ENCODE measurements at regions not wholly inside any gene's neighbourhood (a gene's known extent, or its start where the extent isn't known, plus 50 kb on each side); places are given as distances from the start of the nearest gene placed in this dataset.

DNA sequence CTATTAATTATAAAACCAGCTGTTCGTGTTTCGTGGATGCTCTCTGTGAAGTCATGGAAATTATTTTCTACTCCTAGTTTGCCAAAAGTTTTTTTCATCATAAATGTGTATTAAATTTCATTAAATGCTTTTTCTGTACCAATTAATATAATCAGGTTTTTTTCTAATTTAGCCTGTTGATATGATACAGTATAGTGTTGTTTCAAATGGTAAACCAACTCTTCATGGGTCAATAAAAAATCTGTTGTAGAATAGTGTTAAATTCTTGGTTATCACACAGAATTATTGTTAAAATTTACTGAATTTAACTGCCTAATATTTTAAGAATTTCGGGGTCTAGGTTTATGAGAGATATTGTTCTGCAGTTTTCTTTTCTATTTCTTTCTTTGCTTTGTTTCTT lies 505.9 kb upstream of the MANEA start:
- Histone ChIP-seq H3K36me3 (ENCODE audit: control insufficient read depth, insufficient read depth, low read length) (no peaks in the 10 kb centered on the region), H3K4me3 (ENCODE audit: insufficient read depth, low read depth, low read length, poor library complexity, severe bottlenecking) (no peak overlapping the region), H3K27me3 (replicated peaks; ENCODE audit: control insufficient read depth, insufficient read depth, low read length, poor library complexity, severe bottlenecking) (no peaks in the 10 kb centered on the region), H3K4me1 (ENCODE audit: control insufficient read depth, insufficient read depth, low read length, poor library complexity, severe bottlenecking) (no peaks in the 10 kb centered on the region), H3K9me3 (ENCODE audit: control insufficient read depth, low read length) (no peaks in the 10 kb centered on the region), H3K27ac (ENCODE audit: insufficient read depth, low read length, poor library complexity, severe bottlenecking) (no peak overlapping the region)
- no peak for DNase-seq

DNA sequence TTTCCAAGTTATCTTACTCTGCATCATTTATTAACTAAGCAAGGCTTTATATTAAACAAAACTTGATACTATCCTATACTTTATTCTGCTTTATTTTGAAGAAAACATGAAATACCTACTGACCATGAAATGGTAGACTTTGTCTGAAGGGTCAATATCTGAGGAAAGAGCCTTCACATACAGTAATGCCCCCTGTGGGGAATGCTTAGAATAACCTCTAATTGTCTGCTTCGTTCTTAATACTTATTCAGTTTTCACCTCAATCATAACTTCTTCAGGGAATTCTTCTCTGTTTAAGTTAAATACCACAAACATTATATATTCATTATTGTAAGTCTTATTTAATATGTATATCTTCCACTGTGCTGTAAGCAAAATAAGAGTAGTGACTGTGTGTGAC lies 498.9 kb upstream of the MANEA start:
- DNase-seq = no peak
- Histone ChIP-seq H3K4me1 (ENCODE audit: control insufficient read depth, insufficient read depth, low read length, poor library complexity, severe bottlenecking) (no peaks in the 10 kb centered on the region), H3K9me3 (ENCODE audit: control insufficient read depth, low read length) (no peaks in the 10 kb centered on the region), H3K27me3 (replicated peaks; ENCODE audit: control insufficient read depth, insufficient read depth, low read length, poor library complexity, severe bottlenecking) (no peaks in the 10 kb centered on the region), H3K27ac (ENCODE audit: insufficient read depth, low read length, poor library complexity, severe bottlenecking) (no peak overlapping the region), H3K36me3 (ENCODE audit: control insufficient read depth, insufficient read depth, low read length) (no peaks in the 10 kb centered on the region), H3K4me3 (ENCODE audit: insufficient read depth, low read depth, low read length, poor library complexity, severe bottlenecking) (no peak overlapping the region)

DNA sequence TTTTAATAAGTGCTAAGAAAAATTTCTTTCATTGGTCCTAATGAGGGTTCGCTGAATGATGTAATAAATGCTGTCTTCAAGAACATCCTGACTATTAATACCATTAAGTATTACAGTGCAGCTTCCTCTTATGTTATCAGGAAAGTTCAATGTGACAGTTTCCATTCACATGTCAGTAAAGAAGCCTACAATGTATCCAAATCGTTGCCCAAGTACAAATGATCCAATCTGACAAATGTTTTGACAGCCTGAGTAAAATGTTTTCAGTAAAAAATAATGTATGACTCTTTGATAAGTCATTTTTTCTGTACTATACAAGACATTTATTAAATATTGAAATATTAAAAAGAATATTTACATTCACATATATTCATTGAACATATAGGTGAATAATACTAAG lies 496.1 kb upstream of the MANEA start:
- Histone ChIP-seq H3K27me3 (replicated peaks; ENCODE audit: control insufficient read depth, insufficient read depth, low read length, poor library complexity, severe bottlenecking) (no peaks in the 10 kb centered on the region), H3K36me3 (ENCODE audit: control insufficient read depth, insufficient read depth, low read length) (no peaks in the 10 kb centered on the region), H3K9me3 (ENCODE audit: control insufficient read depth, low read length) (no peaks in the 10 kb centered on the region), H3K4me3 (ENCODE audit: insufficient read depth, low read depth, low read length, poor library complexity, severe bottlenecking) (no peak overlapping the region), H3K4me1 (ENCODE audit: control insufficient read depth, insufficient read depth, low read length, poor library complexity, severe bottlenecking) (no peaks in the 10 kb centered on the region), H3K27ac (ENCODE audit: insufficient read depth, low read length, poor library complexity, severe bottlenecking) (no peak overlapping the region)
- DNase-seq = no peak

DNA sequence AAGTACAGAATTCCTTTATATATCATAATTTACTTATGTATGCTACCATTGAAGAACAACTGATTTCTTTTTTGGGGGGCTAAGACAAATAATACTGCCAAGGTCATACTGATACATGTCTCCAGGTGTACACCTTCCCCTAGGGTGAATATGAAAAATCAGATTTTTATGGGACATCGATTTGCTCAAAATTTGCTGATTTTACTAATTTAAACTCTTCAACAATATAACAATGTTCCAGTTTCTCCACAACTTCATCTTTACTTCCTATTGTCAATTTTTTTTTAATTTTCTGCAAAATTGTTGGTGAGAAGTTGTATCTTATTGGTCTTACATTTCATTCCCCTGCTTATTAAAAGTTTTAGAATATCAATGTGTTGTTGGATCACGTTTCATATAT lies 495.4 kb upstream of the MANEA start:
- H3K4me3 ChIP-seq (ENCODE audit: insufficient read depth, low read depth, low read length, poor library complexity, severe bottlenecking) = no peak overlapping the region
- no peaks in the 10 kb centered on the region for H3K36me3 ChIP-seq (ENCODE audit: control insufficient read depth, insufficient read depth, low read length)
- H3K9me3 ChIP-seq (ENCODE audit: control insufficient read depth, low read length) = no peaks in the 10 kb centered on the region
- no peak overlapping the region for H3K27ac ChIP-seq (ENCODE audit: insufficient read depth, low read length, poor library complexity, severe bottlenecking)
- H3K4me1 ChIP-seq (ENCODE audit: control insufficient read depth, insufficient read depth, low read length, poor library complexity, severe bottlenecking) = no peaks in the 10 kb centered on the region
- no peaks in the 10 kb centered on the region for H3K27me3 ChIP-seq (replicated peaks; ENCODE audit: control insufficient read depth, insufficient read depth, low read length, poor library complexity, severe bottlenecking)
- no peak for DNase-seq

DNA sequence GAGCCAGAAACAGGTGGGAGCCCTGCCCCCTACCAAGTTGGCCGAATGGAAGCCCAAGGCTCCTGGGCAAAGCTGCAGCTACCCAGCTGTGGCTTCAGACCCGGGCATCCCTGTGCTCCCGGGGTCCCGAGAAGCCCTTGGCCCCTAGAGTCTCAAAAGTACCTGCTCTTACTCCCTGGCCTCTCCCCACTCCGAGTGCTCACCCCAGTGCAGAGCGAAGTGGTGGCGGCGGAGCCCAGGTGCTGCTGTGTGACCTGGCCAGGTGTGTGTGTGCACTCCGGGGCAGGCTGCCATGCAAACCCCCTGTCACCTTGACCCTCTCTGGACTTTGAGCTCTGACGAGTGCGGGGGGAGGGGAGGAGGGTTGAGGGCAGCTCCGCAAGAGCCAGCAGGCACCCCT lies 493.8 kb upstream of the MANEA start:
- H3K27ac ChIP-seq (ENCODE audit: insufficient read depth, low read length, poor library complexity, severe bottlenecking) = no peak overlapping the region
- no peak for DNase-seq
- no peak overlapping the region for H3K4me3 ChIP-seq (ENCODE audit: insufficient read depth, low read depth, low read length, poor library complexity, severe bottlenecking)
- no peaks in the 10 kb centered on the region for H3K27me3 ChIP-seq (replicated peaks; ENCODE audit: control insufficient read depth, insufficient read depth, low read length, poor library complexity, severe bottlenecking)
- no peaks in the 10 kb centered on the region for H3K36me3 ChIP-seq (ENCODE audit: control insufficient read depth, insufficient read depth, low read length)
- no peaks in the 10 kb centered on the region for H3K9me3 ChIP-seq (ENCODE audit: control insufficient read depth, low read length)
- no peaks in the 10 kb centered on the region for H3K4me1 ChIP-seq (ENCODE audit: control insufficient read depth, insufficient read depth, low read length, poor library complexity, severe bottlenecking)

DNA sequence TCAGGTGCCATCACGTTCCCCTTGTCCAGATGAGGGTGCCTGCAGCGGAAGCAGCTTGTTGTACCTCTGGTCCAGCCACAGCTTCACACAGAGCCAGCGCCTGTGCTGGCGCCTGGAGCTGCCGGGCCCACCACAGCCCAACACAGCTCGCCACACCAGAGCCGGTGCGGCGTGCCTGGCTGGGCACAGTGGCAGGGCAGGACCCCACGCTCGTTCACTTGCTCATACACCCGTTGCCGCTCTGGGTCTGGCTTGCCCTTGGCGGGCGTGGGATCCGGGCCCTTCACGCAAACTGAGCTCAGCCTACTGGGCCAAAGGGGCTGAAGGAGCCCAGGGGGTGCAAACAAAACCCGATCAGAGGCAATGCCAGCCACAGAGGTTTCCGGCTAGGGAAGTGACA lies 492.5 kb upstream of the MANEA start:
- no peak for DNase-seq
- no peaks in the 10 kb centered on the region for H3K36me3 ChIP-seq (ENCODE audit: control insufficient read depth, insufficient read depth, low read length)
- H3K4me1 ChIP-seq (ENCODE audit: control insufficient read depth, insufficient read depth, low read length, poor library complexity, severe bottlenecking) = no peaks in the 10 kb centered on the region
- H3K27ac ChIP-seq (ENCODE audit: insufficient read depth, low read length, poor library complexity, severe bottlenecking) = no peak overlapping the region
- H3K27me3 ChIP-seq (replicated peaks; ENCODE audit: control insufficient read depth, insufficient read depth, low read length, poor library complexity, severe bottlenecking) = no peaks in the 10 kb centered on the region
- H3K4me3 ChIP-seq (ENCODE audit: insufficient read depth, low read depth, low read length, poor library complexity, severe bottlenecking) = no peak overlapping the region
- no peaks in the 10 kb centered on the region for H3K9me3 ChIP-seq (ENCODE audit: control insufficient read depth, low read length)

DNA sequence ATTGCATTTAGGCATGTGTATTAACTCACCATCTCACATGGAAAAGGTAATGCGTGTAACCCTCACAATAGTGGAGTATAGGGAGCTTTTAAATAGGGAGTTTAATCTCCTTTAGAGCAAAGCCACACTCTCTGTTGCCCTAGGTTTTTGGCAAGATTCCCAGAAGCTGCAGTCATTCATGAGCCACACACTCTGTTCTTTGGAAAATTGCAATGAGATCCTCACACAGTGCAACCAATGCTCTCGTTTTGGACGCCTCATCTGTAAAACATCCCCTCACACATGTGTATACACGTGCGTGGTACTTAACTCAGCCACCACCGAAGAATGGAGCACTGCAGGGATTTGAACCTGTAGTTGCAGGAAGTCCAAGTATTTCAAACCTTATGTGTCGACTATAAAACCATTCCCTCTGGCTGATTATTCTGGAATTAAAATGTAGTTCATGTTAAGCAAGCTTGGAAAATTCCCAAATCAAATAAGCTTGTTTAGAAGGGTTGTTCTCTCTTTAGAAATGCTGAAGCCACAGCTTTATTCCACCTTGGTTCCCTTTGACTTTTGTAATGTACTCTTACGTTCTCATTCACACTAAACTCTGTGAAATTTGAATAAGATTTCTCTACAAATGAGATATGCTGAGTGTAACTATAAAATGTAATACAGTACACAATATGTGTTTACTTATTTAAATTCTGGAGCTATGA lies 489.8 kb upstream of the MANEA start:
- Histone ChIP-seq H3K4me1 (ENCODE audit: control insufficient read depth, insufficient read depth, low read length, poor library complexity, severe bottlenecking) (no peaks in the 10 kb centered on the region), H3K36me3 (ENCODE audit: control insufficient read depth, insufficient read depth, low read length) (no peaks in the 10 kb centered on the region), H3K27ac (ENCODE audit: insufficient read depth, low read length, poor library complexity, severe bottlenecking) (no peak overlapping the region), H3K9me3 (ENCODE audit: control insufficient read depth, low read length) (no peaks in the 10 kb centered on the region), H3K27me3 (replicated peaks; ENCODE audit: control insufficient read depth, insufficient read depth, low read length, poor library complexity, severe bottlenecking) (no peaks in the 10 kb centered on the region), H3K4me3 (ENCODE audit: insufficient read depth, low read depth, low read length, poor library complexity, severe bottlenecking) (no peak overlapping the region)
- no peak for DNase-seq

DNA sequence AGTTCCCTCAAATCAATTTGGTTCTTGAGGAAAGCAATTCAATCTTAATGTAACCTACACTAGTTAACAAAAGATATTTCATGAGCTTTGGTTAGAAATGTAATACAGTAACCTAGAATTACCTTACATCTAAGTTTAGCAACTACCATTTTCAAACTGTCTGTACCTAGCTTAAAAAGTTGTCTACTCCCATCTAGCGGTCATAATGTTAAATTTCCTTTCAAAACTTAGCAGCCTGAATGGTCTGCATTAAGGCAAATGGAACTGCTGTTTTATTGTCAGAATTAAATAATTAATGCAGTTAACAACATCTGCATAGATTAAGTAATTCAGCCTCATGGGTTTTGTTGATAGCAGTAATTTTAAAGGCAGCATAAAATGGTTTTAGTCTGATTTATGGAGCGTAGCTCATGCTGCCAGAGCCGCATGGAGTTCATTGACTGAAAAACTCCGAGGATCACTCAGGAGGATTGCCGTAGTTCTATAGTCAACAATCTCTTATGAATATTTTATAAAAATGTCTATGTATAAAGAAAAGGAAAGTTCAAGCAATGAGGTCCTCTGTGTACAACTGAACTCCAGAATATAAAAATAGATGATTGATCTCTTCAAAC lies 485.4 kb upstream of the MANEA start:
- no peaks in the 10 kb centered on the region for H3K36me3 ChIP-seq (ENCODE audit: control insufficient read depth, insufficient read depth, low read length)
- DNase-seq = no peak
- no peaks in the 10 kb centered on the region for H3K4me1 ChIP-seq (ENCODE audit: control insufficient read depth, insufficient read depth, low read length, poor library complexity, severe bottlenecking)
- H3K27ac ChIP-seq (ENCODE audit: insufficient read depth, low read length, poor library complexity, severe bottlenecking) = no peak overlapping the region
- no peaks in the 10 kb centered on the region for H3K9me3 ChIP-seq (ENCODE audit: control insufficient read depth, low read length)
- no peak overlapping the region for H3K4me3 ChIP-seq (ENCODE audit: insufficient read depth, low read depth, low read length, poor library complexity, severe bottlenecking)
- no peaks in the 10 kb centered on the region for H3K27me3 ChIP-seq (replicated peaks; ENCODE audit: control insufficient read depth, insufficient read depth, low read length, poor library complexity, severe bottlenecking)

DNA sequence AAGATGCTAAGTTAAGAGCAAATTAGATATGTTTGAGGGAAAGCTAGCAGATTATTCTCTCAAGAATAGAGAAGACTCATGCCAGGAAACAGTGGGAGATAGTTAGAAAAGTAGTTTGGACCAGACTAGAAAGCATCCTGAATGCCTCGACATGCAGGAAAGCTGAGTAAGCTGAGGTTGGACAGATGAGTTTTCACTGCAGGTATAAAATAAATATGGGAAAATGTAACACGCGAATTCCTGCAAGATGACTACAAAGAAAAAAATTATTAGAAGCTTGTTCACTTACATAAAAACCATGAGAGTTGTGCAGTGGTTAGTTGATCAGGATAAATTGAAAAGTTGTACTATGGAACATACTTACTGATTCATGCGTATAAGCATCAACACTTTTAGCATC lies 484.2 kb upstream of the MANEA start:
- DNase-seq = no peak
- no peak overlapping the region for H3K4me3 ChIP-seq (ENCODE audit: insufficient read depth, low read depth, low read length, poor library complexity, severe bottlenecking)

DNA sequence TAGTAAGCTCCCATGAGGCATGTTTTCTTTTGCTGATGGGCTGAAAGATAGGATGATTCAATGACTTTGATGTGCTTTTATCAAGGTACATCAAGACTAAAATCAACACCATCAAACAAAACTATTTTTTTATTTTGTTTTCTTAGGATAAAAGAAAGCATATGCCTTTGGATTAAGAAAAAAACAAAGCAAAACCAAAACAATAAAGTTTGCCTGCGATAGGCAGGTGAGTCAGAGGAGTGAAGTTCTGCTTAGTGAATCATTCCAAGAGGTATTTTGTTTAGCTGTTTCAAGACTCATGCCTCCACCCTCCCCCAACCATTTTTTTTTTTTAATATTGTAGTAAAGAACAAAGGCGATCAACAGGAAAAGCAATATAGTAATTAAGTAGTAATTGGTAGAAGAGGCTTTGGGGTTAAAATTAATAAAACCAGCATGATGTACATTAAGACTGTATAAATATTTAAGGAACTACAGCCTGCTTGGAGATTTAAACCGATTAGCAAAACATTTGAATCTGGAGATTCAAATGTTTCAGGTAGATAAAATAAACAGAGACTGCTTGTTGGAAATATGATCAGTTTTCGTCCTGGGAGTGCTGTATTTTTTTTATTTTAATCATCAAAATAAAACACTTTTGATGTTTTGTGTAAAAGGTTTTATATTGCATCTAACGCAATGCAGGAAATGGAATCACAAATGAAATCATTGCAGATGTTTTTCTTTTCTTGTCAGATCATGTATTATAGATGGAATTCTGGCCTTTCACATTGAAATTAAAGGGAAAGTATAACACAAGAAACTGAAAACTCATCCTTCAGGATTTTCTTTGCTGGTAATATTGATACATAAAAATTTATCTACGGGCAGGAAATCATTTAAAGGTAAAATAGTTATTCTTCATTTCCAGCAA lies 482.3 kb upstream of the MANEA start:
- H3K36me3 ChIP-seq (ENCODE audit: control insufficient read depth, insufficient read depth, low read length) = no peaks in the 10 kb centered on the region
- no peaks in the 10 kb centered on the region for H3K9me3 ChIP-seq (ENCODE audit: control insufficient read depth, low read length)
- H3K4me3 ChIP-seq (ENCODE audit: insufficient read depth, low read depth, low read length, poor library complexity, severe bottlenecking) = no peak overlapping the region
- no peaks in the 10 kb centered on the region for H3K27me3 ChIP-seq (replicated peaks; ENCODE audit: control insufficient read depth, insufficient read depth, low read length, poor library complexity, severe bottlenecking)
- no peak overlapping the region for H3K27ac ChIP-seq (ENCODE audit: insufficient read depth, low read length, poor library complexity, severe bottlenecking)
- no peaks in the 10 kb centered on the region for H3K4me1 ChIP-seq (ENCODE audit: control insufficient read depth, insufficient read depth, low read length, poor library complexity, severe bottlenecking)
- DNase-seq = no peak

More for the DNA sequence above, 484.2 kb upstream of the MANEA start:
- Histone ChIP-seq H3K36me3 (ENCODE audit: control insufficient read depth, insufficient read depth, low read length) (no peaks in the 10 kb centered on the region), H3K4me1 (ENCODE audit: control insufficient read depth, insufficient read depth, low read length, poor library complexity, severe bottlenecking) (no peaks in the 10 kb centered on the region), H3K27ac (ENCODE audit: insufficient read depth, low read length, poor library complexity, severe bottlenecking) (no peak overlapping the region), H3K27me3 (replicated peaks; ENCODE audit: control insufficient read depth, insufficient read depth, low read length, poor library complexity, severe bottlenecking) (no peaks in the 10 kb centered on the region), H3K9me3 (ENCODE audit: control insufficient read depth, low read length) (no peaks in the 10 kb centered on the region)
